Endothelial cell of umbilical vein (primary cell): ENCODE measurements at regions not wholly inside any gene's neighbourhood (a gene's known extent, or its start where the extent isn't known, plus 50 kb on each side); places are given as distances from the start of the nearest gene placed in this dataset.

Experiments
- BruUV-seq: library from RNA; stranded (reverse); fragments of 400-500 nt; replicated peaks from 2 replicates; lab custom pipeline; 2021; lab: Mats Ljungman, UMichigan
- CTCF ChIA-PET: fragments of 300-600, 350-600 bp; sonication (Branson Sonifier 250); formaldehyde crosslinking; loops from one replicate; lab custom pipeline; 2021; ENCODE audit warnings: antibody characterized with exemption, inconsistent platforms; lab: Charles Lee
- POLR2A ChIA-PET: fragments of 300-600, 350-600 bp; sonication (Branson Sonifier 250); formaldehyde crosslinking; loops from one replicate; lab custom pipeline; 2021; ENCODE audit warnings: antibody characterized with exemption, inconsistent platforms; lab: Charles Lee
- DNase-seq: peaks from one replicate; pipeline ENCODE4 v3.0.0-alpha.2; 2011; ENCODE audit warnings: low read depth, low spot score
- FAIRE-seq: peaks from 2 replicates; lab custom pipeline; 2011; peaks lifted over from hg19 to GRCh38; lab: Jason Lieb, UNC
- H2AFZ ChIP-seq: 2 replicates; pipeline ENCODE4 v1.6.0; 2012; ENCODE audit warnings: low read depth, low read length, control low read depth, inconsistent platforms
- H3K27ac ChIP-seq: 2 replicates; pipeline ENCODE4 v1.5.1; 2011; ENCODE audit warnings: low read depth, mild to moderate bottlenecking, control low read depth, low read length, moderate library complexity; ENCODE audit not compliant: insufficient read depth
- H3K27me3 ChIP-seq, 2 experiments: 2 replicates each; pipeline versions ENCODE4 v1.6.0 to v1.6.1; 2011; ENCODE audit warnings: low read length in 2 of 2, mixed read lengths in 1 of 2; ENCODE audit not compliant: control insufficient read depth in 2 of 2, insufficient read depth in 2 of 2
- H3K36me3 ChIP-seq, 2 experiments: 2 replicates in 1 of 2; 3 replicates in 1 of 2; pipeline ENCODE4 v1.5.1; 2011; ENCODE audit warnings: low read length in 2 of 2, mild to moderate bottlenecking in 1 of 2, moderate library complexity in 1 of 2; ENCODE audit not compliant: control insufficient read depth in 2 of 2, insufficient read depth in 2 of 2; ENCODE audit errors: extremely low read depth in 1 of 2
- H3K4me1 ChIP-seq: 3 replicates; pipeline ENCODE4 v1.5.1; 2011; ENCODE audit warnings: mild to moderate bottlenecking, low read length; ENCODE audit not compliant: control insufficient read depth, insufficient read depth; ENCODE audit errors: extremely low read depth
- H3K4me2 ChIP-seq: 2 replicates; pipeline ENCODE4 v1.6.1; 2011; ENCODE audit warnings: low read length, control low read depth, mixed read lengths; ENCODE audit not compliant: insufficient read depth
- H3K4me3 ChIP-seq, 3 experiments: fragments of 200-600 bp in 1 of 3; sonication (generic), shearing (Covaris generic) in 1 of 3; replicated peaks in 1 of 3; 2 replicates each; pipeline ENCODE4 v1.5.1; 2011 to 2016; ENCODE audit warnings: control low read depth in 3 of 3, low read length in 3 of 3, mild to moderate bottlenecking in 2 of 3, inconsistent platforms in 1 of 3, low read depth in 1 of 3, moderate library complexity in 1 of 3; ENCODE audit not compliant: insufficient read depth in 1 of 3
- H3K79me2 ChIP-seq: 2 replicates; pipeline ENCODE4 v1.6.0; 2012; ENCODE audit warnings: low read length, inconsistent platforms; ENCODE audit not compliant: control insufficient read depth, insufficient read depth
- H3K9ac ChIP-seq: replicated peaks from 2 replicates; pipeline ENCODE3; 2011; ENCODE audit warnings: low read length, control low read depth; ENCODE audit not compliant: insufficient read depth; ENCODE audit errors: extremely low read depth
- H3K9me1 ChIP-seq: replicated peaks from 3 replicates; pipeline ENCODE4 v1.6.0; 2011; ENCODE audit warnings: mild to moderate bottlenecking, low read length; ENCODE audit not compliant: control insufficient read depth, insufficient read depth; ENCODE audit errors: extremely low read depth
- H3K9me3 ChIP-seq: replicated peaks from 2 replicates; pipeline ENCODE4 v1.5.1; 2012; ENCODE audit warnings: low read length, inconsistent platforms; ENCODE audit not compliant: control insufficient read depth, insufficient read depth
- H4K20me1 ChIP-seq: replicated peaks from 2 replicates; pipeline ENCODE3; 2011; ENCODE audit warnings: mild to moderate bottlenecking, low read length; ENCODE audit not compliant: control insufficient read depth, insufficient read depth; ENCODE audit errors: extremely low read depth
- EZH2 ChIP-seq: IDR thresholded peaks from 2 replicates; pipeline ENCODE4 v1.6.1; 2012; ENCODE audit warnings: borderline replicate concordance, low read depth, mild to moderate bottlenecking, moderate library complexity, low read length, inconsistent platforms; ENCODE audit not compliant: severe bottlenecking
- FOS ChIP-seq: IDR thresholded peaks from 2 replicates; pipeline ENCODE4 v1.6.1; 2011; ENCODE audit warnings: mild to moderate bottlenecking, low read length, moderate library complexity, borderline replicate concordance; ENCODE audit not compliant: insufficient read depth
- GATA2 ChIP-seq: IDR thresholded peaks from 2 replicates; pipeline ENCODE4 v1.7.0; 2011; ENCODE audit warnings: low read depth, mild to moderate bottlenecking, moderate library complexity, mixed read lengths, low read length; ENCODE audit not compliant: insufficient read length, insufficient read depth
- JUN ChIP-seq: IDR thresholded peaks from 2 replicates; pipeline ENCODE4 v1.6.1; 2011; ENCODE audit warnings: borderline replicate concordance, low read depth; ENCODE audit not compliant: insufficient read length, insufficient read depth
- MYC ChIP-seq: IDR thresholded peaks from one replicate; pipeline ENCODE4 v1.6.1; 2011; ENCODE audit warnings: mild to moderate bottlenecking, low read depth, low read length
- POLR2A ChIP-seq: IDR thresholded peaks from 2 replicates; pipeline ENCODE4 v1.6.1; 2012; ENCODE audit warnings: low read depth, mild to moderate bottlenecking, control low read depth, low read length
- POLR2AphosphoS5 ChIP-seq: IDR thresholded peaks from 2 replicates; pipeline ENCODE4 v1.6.1; 2012; ENCODE audit warnings: low read depth, mild to moderate bottlenecking, control low read depth, low read length, moderate library complexity; ENCODE audit not compliant: insufficient read depth
- dilution Hi-C: fragments of 300-500 bp; cut with MboI; formaldehyde crosslinking; loops from one replicate; pipeline ENCODE4 v1.15.0; 2019; ENCODE audit warnings: low sequenced_read_pairs; ENCODE audit not compliant: extremely low pct_ligation_motif_present
- intact Hi-C: fragments of 100-400 bp; cut with micrococcal nuclease; formaldehyde crosslinking; loops from one replicate; pipeline ENCODE4 v1.10.0; 2022
- TF ChIP-seq, protein P1 (sequence below), 2 donors: IDR thresholded peaks; 1 replicate in 1 of 2; 2 replicates in 1 of 2; pipeline ENCODE4 v1.5.1; 2011; ENCODE audit warnings: low read length in 2 of 2, mild to moderate bottlenecking in 2 of 2, moderate library complexity in 2 of 2, control low read depth in 1 of 2, inconsistent platforms in 1 of 2, low read depth in 1 of 2; ENCODE audit not compliant: insufficient read depth in 1 of 2; ENCODE audit errors: extremely low read depth in 1 of 2
- TF ChIP-seq, protein P2 (sequence below): IDR thresholded peaks from 2 replicates; pipeline ENCODE4 v1.6.1; 2011; ENCODE audit not compliant: insufficient read depth, insufficient read length

DNA sequence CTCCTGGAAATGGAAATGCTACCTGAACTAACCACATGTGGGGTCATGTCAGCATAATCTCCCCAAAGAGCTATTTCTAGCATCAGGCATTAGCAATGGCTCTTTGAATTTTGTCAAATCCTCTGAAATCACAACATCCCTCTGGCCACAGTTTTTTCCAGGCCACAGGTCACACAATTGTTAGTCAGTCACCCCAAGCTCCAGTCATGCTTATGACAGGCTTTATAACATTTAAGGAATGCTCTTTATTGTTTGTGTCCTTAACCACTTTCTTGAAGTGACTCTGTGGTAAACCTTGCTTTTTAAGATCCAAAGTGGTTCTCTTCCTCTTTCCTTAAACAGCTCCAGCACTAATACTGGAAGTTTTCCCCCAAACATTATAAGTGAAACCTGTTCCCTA lies 169.2 kb upstream of the HMHB1 start:
- no peak for TF ChIP-seq MYC
- TF ChIP-seq GATA2: no peak
- TF ChIP-seq POLR2AphosphoS5: no peak
- no peak for TF ChIP-seq JUN
- no peak for TF ChIP-seq EZH2
- TF ChIP-seq, protein P1, sequence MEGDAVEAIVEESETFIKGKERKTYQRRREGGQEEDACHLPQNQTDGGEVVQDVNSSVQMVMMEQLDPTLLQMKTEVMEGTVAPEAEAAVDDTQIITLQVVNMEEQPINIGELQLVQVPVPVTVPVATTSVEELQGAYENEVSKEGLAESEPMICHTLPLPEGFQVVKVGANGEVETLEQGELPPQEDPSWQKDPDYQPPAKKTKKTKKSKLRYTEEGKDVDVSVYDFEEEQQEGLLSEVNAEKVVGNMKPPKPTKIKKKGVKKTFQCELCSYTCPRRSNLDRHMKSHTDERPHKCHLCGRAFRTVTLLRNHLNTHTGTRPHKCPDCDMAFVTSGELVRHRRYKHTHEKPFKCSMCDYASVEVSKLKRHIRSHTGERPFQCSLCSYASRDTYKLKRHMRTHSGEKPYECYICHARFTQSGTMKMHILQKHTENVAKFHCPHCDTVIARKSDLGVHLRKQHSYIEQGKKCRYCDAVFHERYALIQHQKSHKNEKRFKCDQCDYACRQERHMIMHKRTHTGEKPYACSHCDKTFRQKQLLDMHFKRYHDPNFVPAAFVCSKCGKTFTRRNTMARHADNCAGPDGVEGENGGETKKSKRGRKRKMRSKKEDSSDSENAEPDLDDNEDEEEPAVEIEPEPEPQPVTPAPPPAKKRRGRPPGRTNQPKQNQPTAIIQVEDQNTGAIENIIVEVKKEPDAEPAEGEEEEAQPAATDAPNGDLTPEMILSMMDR (IDR thresholded peaks at IDR 0.05; ENCODE audit: extremely low read depth in 1 of 2, insufficient read depth in 1 of 2, low read depth in 1 of 2, low read length in 2 of 2): no peak
- TF ChIP-seq POLR2A: no peak
- no peak for TF ChIP-seq FOS
- TF ChIP-seq, protein P2, sequence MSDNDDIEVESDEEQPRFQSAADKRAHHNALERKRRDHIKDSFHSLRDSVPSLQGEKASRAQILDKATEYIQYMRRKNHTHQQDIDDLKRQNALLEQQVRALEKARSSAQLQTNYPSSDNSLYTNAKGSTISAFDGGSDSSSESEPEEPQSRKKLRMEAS: no peak
- DNase-seq: no peak
- FAIRE-seq: no peak
- H3K9me3 ChIP-seq: no peaks in the 10 kb centered on the region
- no TSS peak for BruUV-seq
- intact Hi-C loops (no loop called here), dilution Hi-C loops (no loop called here)
- H4K20me1 ChIP-seq: no peaks in the 10 kb centered on the region
- no peaks in the 10 kb centered on the region for H3K9me1 ChIP-seq
- H3K79me2 ChIP-seq: no peaks in the 10 kb centered on the region
- POLR2A ChIA-PET: no interaction called here
- CTCF ChIA-PET: interaction anchor here (1.1 kb wide), 1 partner anchor 720 kb away, joined by 3 read pairs; no protein-coding TSS in a partner anchor
- no peaks in the 10 kb centered on the region for H3K4me1 ChIP-seq
- no peak overlapping the region for H3K9ac ChIP-seq
- H3K27me3 ChIP-seq: no peaks in the 10 kb centered on the region
- H3K27ac ChIP-seq: no peak overlapping the region
- no peaks in the 10 kb centered on the region for H3K36me3 ChIP-seq
- H3K4me3 ChIP-seq: no peak overlapping the region
- no peak overlapping the region for H2AFZ ChIP-seq
- H3K4me2 ChIP-seq: no peak overlapping the region
